ENCODE measurements at regions not wholly inside any gene's neighbourhood (a gene's known extent, or its start where the extent isn't known, plus 50 kb on each side); places are given as distances from the start of the nearest gene placed in this dataset.

DNA sequence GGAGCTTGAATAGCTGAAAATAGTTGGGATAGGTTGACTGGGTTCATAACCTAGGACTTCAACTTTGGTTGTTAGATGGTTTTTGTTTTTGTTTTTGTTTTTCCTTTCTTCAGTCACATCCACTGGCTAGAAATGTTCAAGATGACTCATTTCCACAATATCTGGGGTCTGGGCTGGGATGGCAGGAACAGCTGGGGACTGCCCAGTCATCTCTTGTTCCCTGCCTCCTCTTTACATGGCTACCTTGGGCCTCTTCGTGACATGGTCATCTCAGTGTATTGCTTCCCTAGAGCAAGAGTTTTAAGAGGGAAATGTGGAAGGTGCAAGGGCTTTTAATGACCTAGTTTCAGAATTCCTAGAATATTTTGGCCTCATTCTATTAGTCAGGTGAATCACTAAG lies 915.8 kb downstream of the XPNPEP1 start:
- TF ChIP-seq, protein P1, sequence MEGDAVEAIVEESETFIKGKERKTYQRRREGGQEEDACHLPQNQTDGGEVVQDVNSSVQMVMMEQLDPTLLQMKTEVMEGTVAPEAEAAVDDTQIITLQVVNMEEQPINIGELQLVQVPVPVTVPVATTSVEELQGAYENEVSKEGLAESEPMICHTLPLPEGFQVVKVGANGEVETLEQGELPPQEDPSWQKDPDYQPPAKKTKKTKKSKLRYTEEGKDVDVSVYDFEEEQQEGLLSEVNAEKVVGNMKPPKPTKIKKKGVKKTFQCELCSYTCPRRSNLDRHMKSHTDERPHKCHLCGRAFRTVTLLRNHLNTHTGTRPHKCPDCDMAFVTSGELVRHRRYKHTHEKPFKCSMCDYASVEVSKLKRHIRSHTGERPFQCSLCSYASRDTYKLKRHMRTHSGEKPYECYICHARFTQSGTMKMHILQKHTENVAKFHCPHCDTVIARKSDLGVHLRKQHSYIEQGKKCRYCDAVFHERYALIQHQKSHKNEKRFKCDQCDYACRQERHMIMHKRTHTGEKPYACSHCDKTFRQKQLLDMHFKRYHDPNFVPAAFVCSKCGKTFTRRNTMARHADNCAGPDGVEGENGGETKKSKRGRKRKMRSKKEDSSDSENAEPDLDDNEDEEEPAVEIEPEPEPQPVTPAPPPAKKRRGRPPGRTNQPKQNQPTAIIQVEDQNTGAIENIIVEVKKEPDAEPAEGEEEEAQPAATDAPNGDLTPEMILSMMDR (IDR thresholded peaks at IDR 0.05): no peak
- intact Hi-C loops (cut with micrococcal nuclease): no loop called here
- no peaks in the 10 kb centered on the region for H3K36me3 Mint-ChIP-seq (ENCODE audit: low read depth)
- H3K9me3 Mint-ChIP-seq: no peaks in the 10 kb centered on the region
- H3K27ac Mint-ChIP-seq: no peak overlapping the region
- H3K4me1 Mint-ChIP-seq: no peaks in the 10 kb centered on the region
- no peak for DNase-seq
- no peak for ATAC-seq (ENCODE audit: low read depth)
- CTCF ChIA-PET: interaction anchor here (0.7 kb wide), 1 partner anchor 1181 kb away, joined by 4 read pairs; no protein-coding TSS in a partner anchor
- H3K4me3 Mint-ChIP-seq: no peak overlapping the region
- POLR2A ChIA-PET: no interaction called here
- H3K27me3 Mint-ChIP-seq: no peaks in the 10 kb centered on the region

- ATAC-seq (ENCODE audit: low read depth): no peak
- CTCF ChIA-PET: no interaction called here
- H3K4me1 Mint-ChIP-seq: no peaks in the 10 kb centered on the region
- intact Hi-C loops (cut with micrococcal nuclease): no loop called here
- DNase-seq: no peak
- no peak overlapping the region for H3K4me3 Mint-ChIP-seq
- no peaks in the 10 kb centered on the region for H3K9me3 Mint-ChIP-seq
- POLR2A ChIA-PET: no interaction called here
- no peak overlapping the region for H3K27ac Mint-ChIP-seq
- H3K27me3 Mint-ChIP-seq: peaks cover 2% of the 10 kb centered on the region
- TF ChIP-seq, protein P1 (IDR thresholded peaks at IDR 0.05): no peak
- H3K36me3 Mint-ChIP-seq (ENCODE audit: low read depth): no peaks in the 10 kb centered on the region
Measured at GRCh38 chr10:108990441-108990840, 932.9 kb downstream of the XPNPEP1 start.

DNA sequence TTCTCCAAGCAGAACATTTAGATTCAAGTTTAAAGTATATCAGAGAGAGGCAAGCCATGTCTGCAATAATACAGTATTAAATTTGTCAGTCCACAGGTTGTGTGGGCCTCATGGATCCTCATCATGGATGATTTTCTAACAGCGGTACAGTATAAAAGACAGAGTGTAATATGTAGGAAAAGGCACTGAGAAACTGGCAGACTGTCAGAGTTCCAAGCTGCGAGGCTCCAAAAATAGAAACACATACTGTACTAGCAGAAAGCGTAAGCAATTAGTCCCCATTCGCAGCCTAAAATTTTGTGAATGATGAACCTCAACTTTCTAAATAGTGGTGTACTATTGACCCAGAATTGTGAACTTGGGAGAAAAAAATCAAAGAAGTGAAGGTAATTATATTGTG lies 933.3 kb downstream of the XPNPEP1 start:
- no peak for DNase-seq
- intact Hi-C loops (cut with micrococcal nuclease): no loop called here
- Mint-ChIP-seq H3K4me3 (no peak overlapping the region), H3K36me3 (ENCODE audit: low read depth) (no peaks in the 10 kb centered on the region), H3K27me3 (peaks cover 2% of the 10 kb centered on the region), H3K27ac (no peak overlapping the region), H3K9me3 (no peaks in the 10 kb centered on the region), H3K4me1 (no peaks in the 10 kb centered on the region)
- ChIA-PET POLR2A (no interaction called here), CTCF (no interaction called here)
- no peak for ATAC-seq (ENCODE audit: low read depth)
- TF ChIP-seq, protein P1 (IDR thresholded peaks at IDR 0.05): no peak

DNA sequence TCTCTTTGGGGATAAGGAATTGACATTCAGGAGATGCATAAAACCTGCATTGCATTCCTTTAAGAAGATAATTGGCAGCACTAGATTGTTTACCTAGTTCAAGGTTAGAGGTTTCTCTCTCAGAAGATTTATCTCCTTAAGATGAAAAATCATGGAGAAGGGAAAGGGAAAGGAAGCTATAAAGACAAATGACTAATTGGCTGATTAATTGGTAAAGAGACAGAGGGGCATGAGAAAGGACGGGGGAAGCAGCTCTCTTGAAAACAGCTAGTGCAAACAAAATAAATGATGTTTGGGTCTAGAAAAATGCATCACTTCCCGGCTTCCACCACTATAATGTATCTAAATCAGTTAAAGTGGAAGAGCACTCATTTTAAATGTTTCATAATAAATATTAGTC lies 941.2 kb downstream of the XPNPEP1 start:
- intact Hi-C loops (cut with micrococcal nuclease): no loop called here
- Mint-ChIP-seq H3K9me3 (peaks cover 6% of the 10 kb centered on the region), H3K4me1 (no peaks in the 10 kb centered on the region), H3K27me3 (no peaks in the 10 kb centered on the region), H3K4me3 (no peak overlapping the region), H3K27ac (no peak overlapping the region), H3K36me3 (ENCODE audit: low read depth) (no peaks in the 10 kb centered on the region)
- ChIA-PET POLR2A (no interaction called here), CTCF (no interaction called here)
- TF ChIP-seq, protein P1 (IDR thresholded peaks at IDR 0.05): no peak
- DNase-seq (no peak), ATAC-seq (ENCODE audit: low read depth) (no peak)

GRCh38 chr10:108980869-108981268 lies 942.4 kb downstream of the XPNPEP1 start:
- TF ChIP-seq, protein P1 (IDR thresholded peaks at IDR 0.05): no peak
- H3K36me3 Mint-ChIP-seq (ENCODE audit: low read depth): no peaks in the 10 kb centered on the region
- peaks cover 12% of the 10 kb centered on the region for H3K9me3 Mint-ChIP-seq
- no peak for DNase-seq
- intact Hi-C loops (cut with micrococcal nuclease): no loop called here
- ATAC-seq (ENCODE audit: low read depth): no peak
- H3K27me3 Mint-ChIP-seq: no peaks in the 10 kb centered on the region
- CTCF ChIA-PET: no interaction called here
- H3K4me1 Mint-ChIP-seq: no peaks in the 10 kb centered on the region
- no peak overlapping the region for H3K27ac Mint-ChIP-seq
- POLR2A ChIA-PET: no interaction called here
- H3K4me3 Mint-ChIP-seq: no peak overlapping the region
